ENCODE measurements at regions not wholly inside any gene's neighbourhood (a gene's known extent, or its start where the extent isn't known, plus 50 kb on each side); places are given as distances from the start of the nearest gene placed in this dataset.

DNA sequence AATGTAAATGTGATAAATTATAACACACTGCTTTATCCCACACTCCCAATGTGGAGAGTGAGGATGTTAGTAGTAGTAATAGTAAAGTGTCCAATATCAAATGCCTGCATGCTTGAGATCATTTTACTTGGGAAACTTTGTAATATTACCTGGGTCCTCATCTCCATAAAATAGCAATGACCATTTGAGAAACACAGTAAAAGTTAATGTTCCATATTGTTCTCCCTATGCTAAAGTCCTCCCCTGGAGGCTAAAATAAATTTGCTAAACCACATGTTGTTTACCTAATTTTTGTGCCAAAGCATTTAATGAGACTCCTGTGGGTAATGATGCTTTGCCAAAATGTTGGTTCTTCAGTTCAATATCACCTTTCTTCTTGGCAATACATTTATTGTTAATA lies 291.2 kb downstream of the CDH10 start:
- Histone ChIP-seq H3K14ac (replicated peaks; ENCODE audit: low read depth, low read length) (no peak overlapping the region), H3K36me3 (ENCODE audit: control insufficient read depth, insufficient read depth, low read length) (no peaks in the 10 kb centered on the region), H2BK15ac (ENCODE audit: low read depth, low read length) (no peak overlapping the region), H3K9me3 (ENCODE audit: control insufficient read depth, insufficient read depth, low read length) (peaks cover 11% of the 10 kb centered on the region), H2AFZ (replicated peaks; ENCODE audit: low read length, poor library complexity) (no peak overlapping the region), H2AK5ac (ENCODE audit: low read depth, low read length) (no peak overlapping the region), H3K18ac (ENCODE audit: low read depth, low read length) (no peak overlapping the region), H3K27me3 (ENCODE audit: control insufficient read depth, insufficient read depth, low read length) (no peaks in the 10 kb centered on the region), H4K8ac (ENCODE audit: low read depth in 2 of 2, low read length in 2 of 2) (no peak overlapping the region), H4K5ac (ENCODE audit: low read depth, low read length) (no peak overlapping the region), H3K4me1 (ENCODE audit: control insufficient read depth, insufficient read depth, low read length) (no peaks in the 10 kb centered on the region), H3K23ac (ENCODE audit: low read depth, low read length) (no peak overlapping the region), H3K4me2 (ENCODE audit: low read depth, low read length) (no peak overlapping the region), H2BK20ac (ENCODE audit: low read depth, low read length) (no peak overlapping the region), H4K20me1 (ENCODE audit: insufficient read depth, low read length) (no peaks in the 10 kb centered on the region), H2AK9ac (replicated peaks; ENCODE audit: low read depth, low read length, poor library complexity) (no peak overlapping the region), H4K91ac (ENCODE audit: insufficient read depth, low read depth, low read length) (no peak overlapping the region), H2BK120ac (ENCODE audit: low read depth, low read length) (no peak overlapping the region), H3K27ac (ENCODE audit: insufficient read depth, low read length) (no peak overlapping the region), H3K9me1 (ENCODE audit: insufficient read depth, low read length) (no peaks in the 10 kb centered on the region), H3K79me1 (ENCODE audit: low read depth in 1 of 2, low read length in 2 of 2) (no peaks in the 10 kb centered on the region), H3K4me3 (ENCODE audit: insufficient read depth, low read depth, low read length) (no peak overlapping the region), H3K9ac (ENCODE audit: low read depth, low read length) (no peak overlapping the region), H3K56ac (ENCODE audit: extremely low read depth, insufficient read depth, low read length) (no peak overlapping the region), H2BK5ac (ENCODE audit: low read depth, low read length, poor library complexity, severe bottlenecking) (no peak overlapping the region), H3K4ac (ENCODE audit: low read depth, low read length) (no peak overlapping the region)
- in situ Hi-C loops (cut with MboI; ENCODE audit: low sequenced_read_pairs): no loop called here
- TF ChIP-seq POLR2A (IDR thresholded peaks at IDR 0.05; ENCODE audit: low read depth, low read length) (no peak), RFX5 (IDR thresholded peaks at IDR 0.05; ENCODE audit: low read depth, low read length) (no peak), BHLHE40 (IDR thresholded peaks at IDR 0.05; ENCODE audit: low read depth, low read length) (no peak), CTCF (conservative IDR thresholded peaks at IDR 0.05; ENCODE audit: low read depth, low read length) (no peak), CHD1 (IDR thresholded peaks at IDR 0.05; ENCODE audit: low read depth, low read length) (no peak), SMC3 (IDR thresholded peaks at IDR 0.05; ENCODE audit: low read depth, low read length) (no peak), MXI1 (IDR thresholded peaks at IDR 0.05; ENCODE audit: borderline replicate concordance, low read depth, low read length) (no peak), RAD21 (IDR thresholded peaks at IDR 0.05; ENCODE audit: low read length) (no peak), FOS (IDR thresholded peaks at IDR 0.05; ENCODE audit: low read depth, low read length) (no peak), NFE2L2 (IDR thresholded peaks at IDR 0.05; ENCODE audit: low read depth, low read length) (no peak), CEBPB (IDR thresholded peaks at IDR 0.05; ENCODE audit: low read depth, low read length) (no peak), MAZ (IDR thresholded peaks at IDR 0.05; ENCODE audit: borderline replicate concordance, low read depth, low read length) (no peak)
- TF ChIP-seq, protein P1, sequence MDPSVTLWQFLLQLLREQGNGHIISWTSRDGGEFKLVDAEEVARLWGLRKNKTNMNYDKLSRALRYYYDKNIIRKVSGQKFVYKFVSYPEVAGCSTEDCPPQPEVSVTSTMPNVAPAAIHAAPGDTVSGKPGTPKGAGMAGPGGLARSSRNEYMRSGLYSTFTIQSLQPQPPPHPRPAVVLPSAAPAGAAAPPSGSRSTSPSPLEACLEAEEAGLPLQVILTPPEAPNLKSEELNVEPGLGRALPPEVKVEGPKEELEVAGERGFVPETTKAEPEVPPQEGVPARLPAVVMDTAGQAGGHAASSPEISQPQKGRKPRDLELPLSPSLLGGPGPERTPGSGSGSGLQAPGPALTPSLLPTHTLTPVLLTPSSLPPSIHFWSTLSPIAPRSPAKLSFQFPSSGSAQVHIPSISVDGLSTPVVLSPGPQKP (IDR thresholded peaks at IDR 0.05; ENCODE audit: borderline replicate concordance, low read depth, low read length): no peak
- TF ChIP-seq, protein P2, sequence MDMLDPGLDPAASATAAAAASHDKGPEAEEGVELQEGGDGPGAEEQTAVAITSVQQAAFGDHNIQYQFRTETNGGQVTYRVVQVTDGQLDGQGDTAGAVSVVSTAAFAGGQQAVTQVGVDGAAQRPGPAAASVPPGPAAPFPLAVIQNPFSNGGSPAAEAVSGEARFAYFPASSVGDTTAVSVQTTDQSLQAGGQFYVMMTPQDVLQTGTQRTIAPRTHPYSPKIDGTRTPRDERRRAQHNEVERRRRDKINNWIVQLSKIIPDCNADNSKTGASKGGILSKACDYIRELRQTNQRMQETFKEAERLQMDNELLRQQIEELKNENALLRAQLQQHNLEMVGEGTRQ (IDR thresholded peaks at IDR 0.05; ENCODE audit: low read depth, low read length): no peak
- ChIA-PET POLR2A (ENCODE audit: unreplicated experiment) (no interaction called here), CTCF (no interaction called here)
- intact Hi-C loops (cut with micrococcal nuclease): no loop called here
- no TSS peak for BruUV-seq (replicated peaks)
- dilution Hi-C loops (cut with HindIII; ENCODE audit: low sequenced_read_pairs, unreplicated experiment): no loop called here
- ATAC-seq (ENCODE audit: low read depth) (no peak), DNase-seq (no peak)

All from IMR-90 (cell line).